SK-N-SH treated with all-trans-retinoic acid at 6 μM for 48 hours (cell line): ENCODE measurements at regions not wholly inside any gene's neighbourhood (a gene's known extent, or its start where the extent isn't known, plus 50 kb on each side); places are given as distances from the start of the nearest gene placed in this dataset.

ENCODE experiments used
- ATAC-seq: fragments of 200-7000 bp; cut with Tn5 transposase; 3 replicates; pipeline ENCODE4 v1.9.1; 2020; ENCODE audit warnings: mild to moderate bottlenecking, moderate library complexity
- ARNTL ChIP-seq: fragments of 450-650 bp; formaldehyde crosslinking; IDR thresholded peaks from 2 replicates; pipeline ENCODE4 v1.5.0; 2020; ENCODE audit warnings: low read depth, mild to moderate bottlenecking, moderate library complexity, borderline replicate concordance
- BACH2 ChIP-seq: fragments of 250-450 bp; sonication (Bioruptor Pico); IDR thresholded peaks from 2 replicates; pipeline ENCODE4 v1.9.0; 2021; ENCODE audit warnings: mild to moderate bottlenecking, borderline replicate concordance
- CREB5 ChIP-seq: fragments of 250-450 bp; sonication (Bioruptor Pico); IDR thresholded peaks from 2 replicates; pipeline ENCODE4 v1.5.1; 2020; ENCODE audit warnings: low read depth, mild to moderate bottlenecking, moderate library complexity
- CSRNP3 ChIP-seq: fragments of 250-450 bp; sonication (Bioruptor Pico); IDR thresholded peaks from 2 replicates; pipeline ENCODE4 v1.5.1; 2021; ENCODE audit warnings: mild to moderate bottlenecking, moderate library complexity
- ESRRG ChIP-seq: fragments of 250-450 bp; sonication (Bioruptor Pico); IDR thresholded peaks from 2 replicates; pipeline ENCODE4 v1.6.1; 2021; ENCODE audit warnings: mild to moderate bottlenecking
- GLIS3 ChIP-seq: fragments of 250-450 bp; sonication (Bioruptor Pico); IDR thresholded peaks from 2 replicates; pipeline ENCODE4 v1.5.0; 2020; ENCODE audit warnings: mild to moderate bottlenecking, moderate library complexity
- ISL1 ChIP-seq: fragments of 250-450 bp; sonication (Bioruptor Pico); IDR thresholded peaks from 2 replicates; pipeline ENCODE4 v2.1.2; 2022; ENCODE audit warnings: mild to moderate bottlenecking, moderate library complexity
- OSR1 ChIP-seq: fragments of 250-450 bp; sonication (Bioruptor Pico); IDR thresholded peaks from 2 replicates; pipeline ENCODE4 v1.8.0; 2022; ENCODE audit warnings: moderate library complexity, mild to moderate bottlenecking, inconsistent platforms
- POU6F1 ChIP-seq: fragments of 250-450 bp; sonication (Bioruptor Pico); IDR thresholded peaks from 2 replicates; pipeline ENCODE4 v1.8.0; 2021; ENCODE audit warnings: low read depth, mild to moderate bottlenecking, moderate library complexity, borderline replicate concordance
- PPARA ChIP-seq: fragments of 250-450 bp; sonication (Bioruptor Pico); IDR thresholded peaks from 2 replicates; pipeline ENCODE4 v1.5.0; 2020; ENCODE audit warnings: mild to moderate bottlenecking, borderline replicate concordance
- RARB ChIP-seq: fragments of 250-450 bp; sonication (Bioruptor Pico); IDR thresholded peaks from 2 replicates; pipeline ENCODE4 v1.8.0; 2021; ENCODE audit warnings: mild to moderate bottlenecking, moderate library complexity
- SNAI2 ChIP-seq: fragments of 250-450 bp; sonication (Bioruptor Pico); IDR thresholded peaks from 2 replicates; pipeline ENCODE4 v1.5.0; 2020; ENCODE audit warnings: mild to moderate bottlenecking, moderate library complexity
- TCF4 ChIP-seq: fragments of 250-450 bp; sonication (Bioruptor Pico); IDR thresholded peaks from 2 replicates; pipeline ENCODE4 v1.8.0; 2021; ENCODE audit warnings: mild to moderate bottlenecking, moderate library complexity, borderline replicate concordance
- TOX ChIP-seq: fragments of 250-450 bp; sonication (Bioruptor Pico); IDR thresholded peaks from 2 replicates; pipeline ENCODE4 v1.8.0; 2021; ENCODE audit warnings: mild to moderate bottlenecking, moderate library complexity, borderline replicate concordance
- TSHZ2 ChIP-seq: fragments of 250-450 bp; sonication (Bioruptor Pico); IDR thresholded peaks from 2 replicates; pipeline ENCODE4 v1.5.0; 2020; ENCODE audit warnings: mild to moderate bottlenecking, moderate library complexity
- ZC3H10 ChIP-seq: fragments of 250-450 bp; sonication (Bioruptor Pico); IDR thresholded peaks from 2 replicates; pipeline ENCODE4 v1.5.1; 2021; ENCODE audit warnings: mild to moderate bottlenecking, moderate library complexity
- ZFP3 ChIP-seq: fragments of 250-450 bp; sonication (Bioruptor Pico); IDR thresholded peaks from 2 replicates; pipeline ENCODE4 v1.5.0; 2020; ENCODE audit warnings: mild to moderate bottlenecking, moderate library complexity
- ZFP30 ChIP-seq: fragments of 450-650 bp; formaldehyde crosslinking; IDR thresholded peaks from 2 replicates; pipeline ENCODE4 v1.5.0; 2022; ENCODE audit warnings: mild to moderate bottlenecking, moderate library complexity
- ZNF565 ChIP-seq: fragments of 450-650 bp; formaldehyde crosslinking; conservative IDR thresholded peaks from 2 replicates; pipeline ENCODE4 v1.5.0; 2020; ENCODE audit warnings: low read depth, mild to moderate bottlenecking, moderate library complexity
- ZNF8 ChIP-seq: fragments of 450-650 bp; formaldehyde crosslinking; IDR thresholded peaks from 2 replicates; pipeline ENCODE4 v1.5.0; 2020; ENCODE audit warnings: mild to moderate bottlenecking, moderate library complexity

GRCh38 chr3:59503441-59503840 lies 453.6 kb upstream of the CFAP20DC start:
- ATAC-seq = no peak
- TF ChIP-seq OSR1 (CRISPR knock-in tag) = no peak
- TF ChIP-seq ISL1 (CRISPR knock-in tag) = no peak
- TF ChIP-seq ZNF8 (CRISPR knock-in tag) = peak; percentile 85
- no peak for TF ChIP-seq POU6F1 (CRISPR knock-in tag)

- 0 out of 3 replicates have a peak, but pooled peaks have one; percentile 45 for ATAC-seq
- TF ChIP-seq ZFP30 (CRISPR knock-in tag) (no peak), CSRNP3 (CRISPR knock-in tag) (no peak), PPARA (no peak), TOX (CRISPR knock-in tag) (no peak), TCF4 (no peak), ARNTL (CRISPR knock-in tag) (no peak), POU6F1 (CRISPR knock-in tag) (no peak), ZNF565 (CRISPR knock-in tag) (no peak), ESRRG (CRISPR knock-in tag) (no peak), ZFP3 (CRISPR knock-in tag) (no peak), RARB (CRISPR knock-in tag) (no peak), SNAI2 (CRISPR knock-in tag) (no peak), ZC3H10 (CRISPR knock-in tag) (no peak), ISL1 (CRISPR knock-in tag) (no peak), ZNF8 (CRISPR knock-in tag) (no peak), CREB5 (CRISPR knock-in tag) (no peak), GLIS3 (CRISPR knock-in tag) (no peak), OSR1 (CRISPR knock-in tag) (no peak), TSHZ2 (CRISPR knock-in tag) (no peak), BACH2 (CRISPR knock-in tag) (no peak)
- TF ChIP-seq, all 23 proteins: peak for 0
Measured at GRCh38 chr3:59502806-59503205, 453.0 kb upstream of the CFAP20DC start.

GRCh38 chr3:59499954-59500353 lies 450.1 kb upstream of the CFAP20DC start:
- ATAC-seq = no peak
- TF ChIP-seq ZFP30 (CRISPR knock-in tag) (no peak), CREB5 (CRISPR knock-in tag) (no peak), GLIS3 (CRISPR knock-in tag) (no peak), ARNTL (CRISPR knock-in tag) (no peak), BACH2 (CRISPR knock-in tag) (no peak), TSHZ2 (CRISPR knock-in tag) (no peak)
